Glomerular endothelial cell (primary cell): ENCODE measurements at regions not wholly inside any gene's neighbourhood (a gene's known extent, or its start where the extent isn't known, plus 50 kb on each side); places are given as distances from the start of the nearest gene placed in this dataset.

Experiments used
- DNase-seq: peaks from one replicate; pipeline ENCODE4 v3.0.0-alpha.2; 2011; ENCODE audit warnings: low read depth, low spot score; ENCODE audit errors: extremely low read depth

GRCh38 chr22:48605856-48606481, 1221.7 kb downstream of the BRD1 start:
- no peak for DNase-seq

- DNase-seq: no peak
Observed at GRCh38 chr22:48605125-48605524, 1222.5 kb downstream of the BRD1 start.

- DNase-seq: no peak
Observed at GRCh38 chr22:48603621-48604320, 1223.9 kb downstream of the BRD1 start.

- no peak for DNase-seq
Observed at GRCh38 chr22:48602805-48603518, 1224.7 kb downstream of the BRD1 start.

- no peak for DNase-seq
Observed at GRCh38 chr22:48600681-48601080, 1227.0 kb downstream of the BRD1 start.

GRCh38 chr22:48600171-48600570, 1227.5 kb downstream of the BRD1 start:
- no peak for DNase-seq

- DNase-seq: no peak
Observed at GRCh38 chr22:48599346-48599745, 1228.3 kb downstream of the BRD1 start.

- no peak for DNase-seq
Observed at GRCh38 chr22:48596111-48596850, 1231.4 kb downstream of the BRD1 start.

GRCh38 chr22:48595511-48595905, 1232.2 kb downstream of the BRD1 start:
- no peak for DNase-seq

- DNase-seq: no peak
Observed at GRCh38 chr22:48594757-48595510, 1232.7 kb downstream of the BRD1 start.

GRCh38 chr22:48594016-48594756, 1233.5 kb downstream of the BRD1 start:
- no peak for DNase-seq

GRCh38 chr22:48593551-48593950, 1234.1 kb downstream of the BRD1 start:
- no peak for DNase-seq

- DNase-seq: no peak
Observed at GRCh38 chr22:48592931-48593330, 1234.7 kb downstream of the BRD1 start.

GRCh38 chr22:48592488-48592887, 1235.2 kb downstream of the BRD1 start:
- DNase-seq: no peak

- DNase-seq: no peak
Observed at GRCh38 chr22:48592066-48592345, 1235.7 kb downstream of the BRD1 start.

- DNase-seq: no peak
Observed at GRCh38 chr22:48591286-48592065, 1236.2 kb downstream of the BRD1 start.

GRCh38 chr22:48589901-48590300, 1237.8 kb downstream of the BRD1 start:
- no peak for DNase-seq

- DNase-seq: no peak
Observed at GRCh38 chr22:48588878-48589450, 1238.7 kb downstream of the BRD1 start.
